Stimulated activated naive CD4-positive, alpha-beta T cell (primary cell): ENCODE measurements at regions not wholly inside any gene's neighbourhood (a gene's known extent, or its start where the extent isn't known, plus 50 kb on each side); places are given as distances from the start of the nearest gene placed in this dataset.

Experiments used
- DNase-seq, 6 experiments: peaks; one replicate each; lab custom pipeline; 2025; lab: John Stamatoyannopoulos, UW

GRCh38 chr2:204486321-204486720 lies 59.0 kb upstream of the PARD3B start:
- no peak for DNase-seq

GRCh38 chr2:204486805-204487204 lies 58.5 kb upstream of the PARD3B start:
- DNase-seq: no peak

GRCh38 chr2:204487447-204488229 lies 57.6 kb upstream of the PARD3B start:
- DNase-seq: no peak

GRCh38 chr2:204491528-204491927 lies 53.7 kb upstream of the PARD3B start:
- no peak for DNase-seq

GRCh38 chr2:204492417-204492816 lies 52.9 kb upstream of the PARD3B start:
- DNase-seq: no peak

GRCh38 chr2:204494681-204495080 lies 50.6 kb upstream of the PARD3B start:
- no peak for DNase-seq

- no peak for DNase-seq
These were observed 49.9 kb upstream of the PARD3B start for GRCh38 chr2:204495381-204495780.
